HT1080 (cell line): ENCODE measurements at regions not wholly inside any gene's neighbourhood (a gene's known extent, or its start where the extent isn't known, plus 50 kb on each side); places are given as distances from the start of the nearest gene placed in this dataset.
A peak's percentile ranks its signal among the peaks of the same experiment; 100 is the strongest.
"Not testable (repeated sequence)": the region's sequence is repeated elsewhere in the genome, so short reads cannot be mapped to it uniquely, and the experiment has no call there.

Experiments used
- DNase-seq: peaks from one replicate; pipeline ENCODE4 v3.0.0-alpha.2; 2015; ENCODE audit warnings: low read depth

GRCh38 chr20:4469910-4470309 is 216.3 kb upstream of the PRNP start:
- DNase-seq: no peak

- DNase-seq: no peak
These were observed 218.1 kb upstream of the PRNP start for GRCh38 chr20:4468114-4468513.

DNA sequence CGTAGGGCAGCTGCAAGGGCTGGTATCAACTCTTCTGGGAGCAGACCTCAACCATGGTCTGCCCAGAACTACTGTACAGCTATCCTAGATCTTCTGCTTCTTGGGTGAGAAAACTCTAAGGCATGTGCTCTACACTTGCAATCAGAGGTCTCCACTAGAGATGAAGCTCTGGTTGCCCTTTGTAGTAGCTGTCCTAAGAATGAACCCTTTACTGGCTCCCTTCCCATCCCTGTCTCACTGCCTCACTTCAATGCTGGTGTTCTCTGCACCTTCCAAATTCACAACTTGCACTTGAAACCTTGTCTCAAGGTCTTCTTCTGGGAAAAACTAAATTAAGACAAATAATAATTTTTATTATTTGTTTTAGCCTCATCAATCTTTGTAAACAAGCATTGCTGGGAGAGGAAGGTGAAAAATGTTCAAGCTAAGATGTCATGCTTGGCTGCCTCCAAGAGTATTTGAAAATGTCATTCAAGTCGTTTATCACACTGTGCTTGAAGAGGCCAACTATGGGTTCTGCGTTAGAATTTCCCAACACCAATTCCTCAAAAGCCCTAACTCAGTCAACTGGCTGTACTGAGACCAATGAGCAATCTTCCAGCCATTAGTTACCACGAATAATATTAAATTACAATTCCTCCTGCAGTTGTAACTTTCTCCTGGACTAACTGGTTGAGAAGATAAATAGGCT is 216.9 kb upstream of the ADRA1D start:
- DNase-seq: no peak

- DNase-seq: no peak
These were observed 216.1 kb upstream of the ADRA1D start for GRCh38 chr20:4465212-4465611.

DNA sequence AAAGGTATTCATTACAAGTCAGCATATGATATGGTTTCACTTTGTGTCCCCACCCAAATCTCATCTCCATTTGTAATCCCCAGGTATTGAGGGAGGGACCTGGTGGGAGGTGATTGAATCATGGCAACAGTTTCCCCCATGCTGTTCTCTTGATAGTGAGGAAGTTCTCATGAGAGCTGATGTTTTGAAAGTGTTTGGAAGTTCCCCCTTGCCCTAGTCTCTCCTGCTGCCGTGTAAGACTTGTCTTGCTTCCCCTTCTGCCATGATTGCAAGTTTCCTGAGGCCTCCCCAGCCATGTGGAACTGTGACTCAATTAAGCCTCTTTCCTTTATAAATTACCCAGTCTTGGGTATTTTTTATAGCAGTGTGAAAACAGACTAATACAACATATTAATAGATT is 213.7 kb upstream of the ADRA1D start:
- DNase-seq: not testable (repeated sequence)

DNA sequence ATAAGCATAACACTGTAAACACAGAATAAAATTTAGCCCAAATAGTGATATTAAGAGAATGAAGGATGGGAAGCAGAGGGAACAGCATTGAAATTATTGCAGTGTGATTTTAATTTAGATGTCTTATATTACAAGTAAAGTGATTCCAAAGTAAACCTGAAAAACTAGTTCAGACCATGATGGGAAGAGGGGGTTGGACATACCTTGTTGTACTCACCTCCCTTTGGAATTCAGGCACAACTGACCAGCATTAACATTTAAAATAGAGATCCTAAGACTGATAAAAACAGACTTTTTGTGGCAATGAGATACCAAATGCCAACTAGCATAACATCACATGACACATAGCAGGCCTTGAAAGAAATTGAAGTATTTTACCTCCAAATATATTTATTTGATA is 210.0 kb upstream of the ADRA1D start:
- DNase-seq: no peak

DNA sequence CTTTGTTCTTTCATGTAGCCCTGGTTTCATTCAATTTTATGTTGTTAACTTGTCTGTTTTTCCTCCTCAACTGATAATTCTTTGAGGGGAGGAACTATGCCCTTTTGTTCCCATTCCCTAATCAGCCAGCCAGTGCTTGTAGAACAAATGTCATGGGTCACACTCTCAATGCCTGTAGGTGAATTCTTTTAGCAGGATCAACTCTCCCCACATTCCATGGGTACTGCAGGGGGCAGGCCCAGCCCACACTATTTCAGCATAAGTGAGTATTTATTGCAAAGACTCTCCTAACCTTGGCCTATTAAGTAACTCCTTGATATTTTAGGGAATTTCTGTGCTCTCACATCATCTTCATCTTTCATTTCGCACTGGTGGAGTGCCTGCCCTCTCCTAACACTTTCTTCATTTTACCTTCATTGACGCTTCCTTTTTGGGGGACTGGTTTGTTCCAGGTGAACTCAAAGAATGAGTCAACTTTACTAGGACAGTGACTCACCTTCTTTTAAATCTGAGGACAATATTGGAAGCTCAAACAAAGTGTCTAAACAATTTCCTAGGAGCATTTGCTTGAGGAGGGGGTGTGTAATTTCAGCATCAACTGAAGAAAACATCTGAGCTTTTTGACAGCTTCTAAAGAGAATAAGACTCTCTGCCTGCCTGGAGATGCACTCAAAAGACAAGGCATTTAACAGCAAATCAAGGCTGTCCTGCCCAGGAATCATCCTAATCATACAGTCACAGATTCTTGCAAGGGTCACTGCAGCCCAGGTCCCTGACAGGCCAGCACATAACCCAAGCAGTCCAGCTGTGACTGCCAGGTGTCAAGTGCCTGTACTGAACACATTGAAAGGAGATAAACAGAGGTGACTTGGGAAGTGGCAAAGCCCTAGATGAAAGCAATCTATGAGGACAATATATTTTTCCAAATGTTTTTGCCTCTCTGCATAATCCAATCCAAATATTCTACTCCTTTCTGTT is 208.8 kb upstream of the ADRA1D start:
- no peak for DNase-seq

DNA sequence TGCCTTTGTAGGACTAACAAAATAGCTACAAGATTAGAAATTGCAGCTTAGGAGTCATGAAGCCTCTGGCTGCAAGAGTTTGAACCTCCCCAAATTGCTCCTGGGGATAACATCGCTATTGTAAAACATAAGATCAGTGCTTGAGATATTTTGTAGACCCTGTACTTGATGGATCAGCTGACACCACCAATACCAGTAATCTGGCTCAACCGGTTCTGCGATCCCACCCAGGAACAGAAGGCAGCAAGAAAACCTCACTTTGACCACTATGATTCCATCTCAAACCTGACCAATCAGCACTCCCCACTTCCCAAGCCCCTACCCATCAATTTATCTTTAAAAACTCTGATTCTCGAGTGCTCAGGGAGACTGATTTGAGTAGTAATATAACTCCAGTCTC is 206.9 kb upstream of the ADRA1D start:
- DNase-seq: no peak

GRCh38 chr20:4455301-4455701 is 206.2 kb upstream of the ADRA1D start:
- no peak for DNase-seq

DNA sequence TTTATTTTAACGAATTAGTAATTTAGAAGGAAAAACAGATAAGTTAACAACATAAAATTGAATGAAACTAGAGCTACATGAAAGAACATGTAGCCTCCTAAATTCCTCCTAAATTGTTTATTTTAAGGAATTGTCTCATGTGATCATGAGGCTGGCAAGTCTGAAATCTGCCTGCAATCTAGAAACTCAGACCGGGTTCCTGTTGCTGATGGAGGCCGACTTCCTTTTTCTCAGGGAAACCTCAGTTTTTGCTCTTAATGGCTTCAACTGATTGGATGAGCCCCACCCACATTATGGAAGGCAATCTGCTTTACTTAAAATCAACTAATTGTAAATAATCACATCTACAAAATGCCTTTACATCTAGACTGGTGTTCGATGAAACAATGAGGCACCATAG is 205.0 kb upstream of the ADRA1D start:
- no peak for DNase-seq

DNA sequence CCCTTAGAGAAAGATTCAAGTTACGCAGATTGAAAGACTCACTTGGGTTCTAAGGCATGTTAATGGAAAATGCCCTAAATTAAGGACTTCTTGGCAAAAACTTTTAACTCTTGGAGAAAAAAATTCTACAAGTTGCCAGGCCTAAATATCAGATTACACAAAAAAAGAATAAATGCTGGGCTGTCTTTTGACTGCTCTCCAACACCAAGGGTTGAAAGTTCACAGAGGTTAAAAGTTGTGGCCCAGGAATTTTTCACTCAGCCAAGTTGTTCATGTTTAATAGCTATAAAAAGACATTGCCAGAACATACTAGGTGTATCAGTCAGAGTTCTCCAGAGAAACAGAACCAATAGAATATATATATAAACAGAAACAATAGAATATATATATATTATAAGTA is 204.3 kb upstream of the ADRA1D start:
- DNase-seq: no peak

- no peak for DNase-seq
These were observed 202.5 kb upstream of the ADRA1D start for GRCh38 chr20:4451487-4452081.

- DNase-seq: no peak
These were observed 201.0 kb upstream of the ADRA1D start for GRCh38 chr20:4449957-4450715.

DNA sequence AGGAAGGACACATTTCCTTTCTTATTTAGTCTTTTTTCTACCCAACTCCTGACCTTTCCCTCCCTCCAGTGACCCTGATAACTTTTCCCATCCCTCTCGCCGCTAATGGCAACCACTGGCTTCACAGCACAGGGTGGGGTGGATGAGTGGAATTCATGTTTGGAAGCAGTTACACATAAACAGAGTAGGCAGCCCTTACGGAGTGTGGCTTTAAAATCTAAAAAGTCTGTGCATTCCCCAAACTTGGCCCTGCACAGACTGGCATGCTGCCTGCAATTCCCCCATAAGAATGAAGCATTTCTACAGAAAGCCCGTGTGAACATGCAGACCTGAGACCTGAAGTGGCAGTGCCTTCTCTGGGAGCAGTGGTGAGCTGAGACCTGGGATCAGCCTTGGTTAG is 196.7 kb upstream of the ADRA1D start:
- no peak for DNase-seq

DNA sequence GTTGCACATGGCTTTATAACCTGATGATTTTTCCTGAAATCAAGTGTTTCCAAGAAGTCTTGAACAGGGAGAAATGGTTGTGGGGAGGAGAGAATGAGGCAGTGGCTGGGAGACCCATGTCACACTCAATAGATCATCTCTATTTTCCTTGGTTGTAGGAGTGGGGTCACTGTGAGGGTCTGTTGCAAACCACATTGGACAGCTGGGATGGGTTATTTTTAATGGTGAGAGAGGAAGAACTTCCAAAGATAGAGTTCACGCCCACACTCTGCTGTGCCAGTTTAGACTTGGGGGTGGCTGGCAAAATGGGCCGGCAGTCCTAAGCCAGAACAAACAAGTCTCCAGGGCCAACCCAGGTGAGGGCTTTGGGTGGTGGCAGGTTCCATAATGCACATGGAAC is 196.2 kb upstream of the ADRA1D start:
- no peak for DNase-seq

DNA sequence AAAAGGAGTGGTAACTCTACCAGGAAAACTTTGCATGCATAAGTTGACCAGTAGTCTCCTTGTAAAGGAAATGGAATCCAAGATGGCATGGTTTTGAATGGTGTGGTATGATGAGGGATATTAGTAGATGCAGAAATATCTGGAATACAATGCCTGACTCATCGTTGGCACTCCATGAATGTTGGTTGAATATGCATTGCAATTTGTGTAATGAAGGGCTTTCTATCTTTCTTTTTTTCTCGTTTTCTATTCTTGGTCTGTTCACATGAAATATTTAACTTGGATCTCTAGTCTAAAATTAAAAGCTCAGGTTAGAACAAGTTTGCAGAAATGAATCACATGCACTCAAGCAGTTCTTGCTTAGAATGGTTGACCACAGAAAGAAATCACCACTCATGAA is 195.3 kb upstream of the ADRA1D start:
- peak; percentile 37 for DNase-seq

DNA sequence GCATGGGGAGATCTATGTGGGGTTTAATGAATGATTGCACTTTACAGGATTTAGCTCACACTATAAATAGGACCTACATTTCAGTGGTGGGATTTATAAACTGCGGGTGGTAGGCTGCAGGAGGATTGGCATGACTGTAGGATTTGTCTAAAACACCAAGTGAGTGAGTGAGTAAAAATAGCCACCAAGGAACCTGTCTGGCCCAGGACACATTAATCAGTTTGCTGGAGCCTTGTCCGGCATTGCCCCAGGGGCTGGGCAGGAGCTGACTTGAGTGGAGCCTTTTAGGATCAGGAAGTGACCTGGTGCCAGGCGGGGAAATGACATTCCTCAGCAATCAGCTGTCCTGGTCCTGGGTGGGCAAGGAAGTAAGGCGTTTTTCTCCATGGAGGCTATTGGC is 193.9 kb upstream of the ADRA1D start:
- DNase-seq: no peak

DNA sequence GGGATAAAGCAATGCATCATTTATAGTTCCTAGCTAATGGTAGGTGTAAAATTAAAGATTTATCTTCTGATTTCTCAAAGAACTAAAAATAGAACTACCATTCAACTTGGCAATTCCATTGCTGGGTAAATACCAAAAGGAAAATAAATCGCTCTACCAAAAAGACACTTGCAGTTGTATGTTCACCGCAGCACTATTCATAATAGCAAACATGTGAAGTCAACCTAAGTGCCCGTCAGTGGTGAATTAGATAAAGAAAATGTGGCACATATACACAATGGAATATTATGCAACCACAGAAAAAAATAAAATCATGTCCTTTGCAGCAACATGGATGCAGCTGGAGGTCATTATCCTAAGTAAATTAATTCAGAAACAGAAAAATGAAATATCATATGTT is 192.8 kb upstream of the ADRA1D start:
- DNase-seq: no peak

DNA sequence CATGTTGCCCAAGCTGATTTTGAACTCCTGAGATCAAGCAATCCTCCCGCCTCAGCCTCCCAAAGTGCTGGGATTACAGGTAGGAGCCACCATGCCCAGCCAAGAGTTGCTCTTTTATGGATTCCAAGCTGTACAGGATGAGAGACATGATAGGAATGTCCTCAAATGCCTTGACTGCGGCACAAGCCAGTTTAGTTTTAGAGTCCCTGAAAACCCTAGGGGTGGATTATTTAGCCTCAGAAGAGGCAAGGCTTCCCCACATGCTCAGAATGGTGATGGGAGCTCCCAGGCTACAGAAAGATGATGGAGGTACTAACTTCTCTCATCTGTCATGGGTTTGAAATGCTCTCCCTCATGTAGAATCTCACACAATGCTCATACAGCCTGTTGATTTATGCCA is 192.1 kb upstream of the ADRA1D start:
- DNase-seq: no peak

GRCh38 chr20:4439461-4439860 is 190.4 kb upstream of the ADRA1D start:
- no peak for DNase-seq

- no peak for DNase-seq
These were observed 188.0 kb upstream of the ADRA1D start for GRCh38 chr20:4437131-4437530.
